GM12878 (cell line): ENCODE measurements at regions not wholly inside any gene's neighbourhood (a gene's known extent, or its start where the extent isn't known, plus 50 kb on each side); places are given as distances from the start of the nearest gene placed in this dataset.

ENCODE experiments used
- BCL11A ChIP-seq: IDR thresholded peaks from 2 replicates; pipeline ENCODE4 v1.6.1; 2011; ENCODE audit warnings: low read depth, low read length
- CTCF ChIP-seq, 3 experiments: IDR thresholded peaks in 2 of 3; conservative IDR thresholded peaks in 1 of 3; 2 replicates each; pipeline ENCODE4 v1.5.1; 2011; ENCODE audit warnings: low read depth in 3 of 3, low read length in 3 of 3, mild to moderate bottlenecking in 3 of 3, control low read depth in 2 of 3, moderate library complexity in 2 of 3, inconsistent platforms in 1 of 3, mixed read lengths in 1 of 3; ENCODE audit not compliant: control insufficient read depth in 2 of 3, insufficient read depth in 1 of 3; ENCODE audit errors: extremely low read depth in 1 of 3

- TF ChIP-seq CTCF (IDR thresholded peaks at IDR 0.05 in 2 of 3, conservative IDR thresholded peaks at IDR 0.05 in 1 of 3; ENCODE audit: control insufficient read depth in 2 of 3, extremely low read depth in 1 of 3, insufficient read depth in 1 of 3, low read depth in 3 of 3, low read length in 3 of 3) (no peak), BCL11A (no peak)
Measured at GRCh38 chr5:54851449-54851848, 133.9 kb downstream of the ESM1 start.
